IMR-90 (cell line): ENCODE measurements at regions not wholly inside any gene's neighbourhood (a gene's known extent, or its start where the extent isn't known, plus 50 kb on each side); places are given as distances from the start of the nearest gene placed in this dataset.

ENCODE experiments used
- ATAC-seq: fragments of 200-7000 bp; cut with Tn5 transposase; 2 replicates; pipeline ENCODE4 v1.9.1; 2020; ENCODE audit warnings: low read depth, mild to moderate bottlenecking, moderate library complexity
- BruUV-seq: library from RNA; stranded (reverse); fragments of 400-500 nt; replicated peaks from 2 replicates; lab custom pipeline; 2021; lab: Mats Ljungman, UMichigan
- CTCF ChIA-PET: fragments of 300-600 bp; formaldehyde crosslinking; extraction: SDS; loops from one replicate; lab custom pipeline; 2021; ENCODE audit warnings: antibody characterized with exemption; lab: Yijun Ruan, JAX
- POLR2A ChIA-PET: fragments of 300-600 bp; sonication (Branson Sonifier 250); formaldehyde crosslinking; loops from one replicate; lab custom pipeline; 2022; ENCODE audit warnings: antibody characterized with exemption; ENCODE audit not compliant: unreplicated experiment; lab: Charles Lee
- DNase-seq: peaks from one replicate; pipeline ENCODE4 v3.0.0; 2013
- H2AFZ ChIP-seq: replicated peaks from 2 replicates; pipeline ENCODE3; 2013; ENCODE audit warnings: low read length, mild to moderate bottlenecking; ENCODE audit not compliant: poor library complexity
- H2AK5ac ChIP-seq: 2 replicates; pipeline ENCODE4 v1.6.1; 2013; ENCODE audit warnings: low read depth, low read length, inconsistent platforms
- H2AK9ac ChIP-seq: replicated peaks from 2 replicates; pipeline ENCODE3; 2013; ENCODE audit warnings: mild to moderate bottlenecking, low read depth, low read length, moderate library complexity; ENCODE audit not compliant: poor library complexity
- H2BK120ac ChIP-seq: 2 replicates; pipeline ENCODE4 v1.6.1; 2013; ENCODE audit warnings: low read depth, low read length, inconsistent platforms
- H2BK15ac ChIP-seq: 3 replicates; pipeline ENCODE4 v1.6.1; 2013; ENCODE audit warnings: low read depth, low read length, inconsistent platforms
- H2BK20ac ChIP-seq: 2 replicates; pipeline ENCODE4 v1.6.1; 2013; ENCODE audit warnings: low read depth, mild to moderate bottlenecking, inconsistent platforms, low read length, moderate library complexity
- H2BK5ac ChIP-seq: 2 replicates; pipeline ENCODE4 v1.6.1; 2013; ENCODE audit warnings: mild to moderate bottlenecking, low read depth, low read length, inconsistent platforms; ENCODE audit not compliant: poor library complexity, severe bottlenecking
- H3K14ac ChIP-seq: replicated peaks from 2 replicates; pipeline ENCODE4 v1.6.1; 2013; ENCODE audit warnings: low read depth, low read length, inconsistent platforms
- H3K18ac ChIP-seq: 2 replicates; pipeline ENCODE4 v1.6.1; 2013; ENCODE audit warnings: low read depth, low read length, control low read depth
- H3K23ac ChIP-seq: 2 replicates; pipeline ENCODE4 v1.6.1; 2013; ENCODE audit warnings: low read depth, low read length, inconsistent platforms
- H3K27ac ChIP-seq: 2 replicates; pipeline ENCODE4 v1.5.1; 2013; ENCODE audit warnings: mild to moderate bottlenecking, control low read depth, low read length; ENCODE audit not compliant: insufficient read depth
- H3K27me3 ChIP-seq: 2 replicates; pipeline ENCODE4 v1.6.1; 2013; ENCODE audit warnings: low read length; ENCODE audit not compliant: control insufficient read depth, insufficient read depth
- H3K36me3 ChIP-seq: 2 replicates; pipeline ENCODE4 v1.6.1; 2013; ENCODE audit warnings: low read length, mixed read lengths; ENCODE audit not compliant: control insufficient read depth, insufficient read depth
- H3K4ac ChIP-seq: 2 replicates; pipeline ENCODE4 v1.6.1; 2013; ENCODE audit warnings: low read depth, low read length, inconsistent platforms
- H3K4me1 ChIP-seq: 2 replicates; pipeline ENCODE4 v1.6.1; 2013; ENCODE audit warnings: low read length, mixed read lengths; ENCODE audit not compliant: control insufficient read depth, insufficient read depth
- H3K4me2 ChIP-seq: 2 replicates; pipeline ENCODE4 v1.6.1; 2013; ENCODE audit warnings: low read depth, mild to moderate bottlenecking, control low read depth, low read length, moderate library complexity
- H3K4me3 ChIP-seq: 2 replicates; pipeline ENCODE4 v1.5.1; 2013; ENCODE audit warnings: low read depth, mild to moderate bottlenecking, control low read depth, low read length, moderate library complexity; ENCODE audit not compliant: insufficient read depth
- H3K56ac ChIP-seq: 2 replicates; pipeline ENCODE4 v1.6.1; 2013; ENCODE audit warnings: low read length, inconsistent platforms; ENCODE audit not compliant: insufficient read depth; ENCODE audit errors: extremely low read depth
- H3K79me1 ChIP-seq, 2 experiments: 2 replicates each; pipeline ENCODE4 v1.6.1; 2013; ENCODE audit warnings: low read length in 2 of 2, inconsistent platforms in 1 of 2, low read depth in 1 of 2
- H3K9ac ChIP-seq: 2 replicates; pipeline ENCODE4 v1.6.1; 2013; ENCODE audit warnings: low read depth, low read length, control low read depth
- H3K9me1 ChIP-seq: 2 replicates; pipeline ENCODE4 v1.6.1; 2013; ENCODE audit warnings: low read length, inconsistent platforms; ENCODE audit not compliant: insufficient read depth
- H3K9me3 ChIP-seq: 2 replicates; pipeline ENCODE4 v1.6.1; 2013; ENCODE audit warnings: low read length; ENCODE audit not compliant: control insufficient read depth, insufficient read depth
- H4K20me1 ChIP-seq: 2 replicates; pipeline ENCODE4 v1.6.1; 2013; ENCODE audit warnings: low read length, inconsistent platforms; ENCODE audit not compliant: insufficient read depth
- H4K5ac ChIP-seq: 2 replicates; pipeline ENCODE4 v1.6.1; 2013; ENCODE audit warnings: mild to moderate bottlenecking, low read depth, low read length, control low read depth
- H4K8ac ChIP-seq, 2 experiments: 2 replicates each; pipeline ENCODE4 v1.6.1; 2013; ENCODE audit warnings: low read depth in 2 of 2, low read length in 2 of 2, control low read depth in 1 of 2, inconsistent platforms in 1 of 2
- H4K91ac ChIP-seq: 2 replicates; pipeline ENCODE4 v1.6.1; 2013; ENCODE audit warnings: low read depth, low read length, inconsistent platforms; ENCODE audit not compliant: insufficient read depth
- CEBPB ChIP-seq: IDR thresholded peaks from 2 replicates; pipeline ENCODE4 v1.6.1; 2012; ENCODE audit warnings: low read depth, low read length, improper control_type of control experiment
- ELK1 ChIP-seq: fragments of 150-350 bp; IDR thresholded peaks from 2 replicates; pipeline ENCODE4 v1.6.1; 2016; ENCODE audit warnings: low read depth, mild to moderate bottlenecking, low read length, moderate library complexity, borderline replicate concordance
- FOS ChIP-seq: fragments of 150-350 bp; IDR thresholded peaks from 2 replicates; pipeline ENCODE4 v1.6.1; 2016; ENCODE audit warnings: low read depth, low read length
- MAFK ChIP-seq: IDR thresholded peaks from 2 replicates; pipeline ENCODE4 v1.6.1; 2012; ENCODE audit warnings: low read depth, low read length, improper control_type of control experiment
- MAZ ChIP-seq: IDR thresholded peaks from 2 replicates; pipeline ENCODE4 v1.6.1; 2012; ENCODE audit warnings: low read depth, mild to moderate bottlenecking, low read length, improper control_type of control experiment, moderate library complexity, borderline replicate concordance
- POLR2A ChIP-seq: IDR thresholded peaks from 2 replicates; pipeline ENCODE4 v1.6.1; 2012; ENCODE audit warnings: mild to moderate bottlenecking, low read depth, low read length
- RCOR1 ChIP-seq: IDR thresholded peaks from 2 replicates; pipeline ENCODE4 v1.6.1; 2012; ENCODE audit warnings: mild to moderate bottlenecking, low read length, improper control_type of control experiment; ENCODE audit not compliant: insufficient replicate concordance
- RFX5 ChIP-seq: IDR thresholded peaks from 2 replicates; pipeline ENCODE4 v1.8.0; 2012; ENCODE audit warnings: low read depth, mild to moderate bottlenecking, low read length, moderate library complexity
- SMC3 ChIP-seq: fragments of 150-350 bp; IDR thresholded peaks from 2 replicates; pipeline ENCODE4 v1.6.1; 2016; ENCODE audit warnings: low read depth, mild to moderate bottlenecking, antibody characterized with exemption, low read length, moderate library complexity
- WGBS, 2 experiments: methylation state at CpG; one replicate each; pipeline versions ENCODE4 v1.1.5 to v1.1.7; 2013; ENCODE audit warnings: missing lambda C conversion rate in 2 of 2; ENCODE audit not compliant: insufficient read length in 1 of 2; ENCODE audit errors: extremely low coverage in 2 of 2; 5-methylcytosine and 5-hydroxymethylcytosine counted together
- dilution Hi-C: fragments of 300-500 bp; cut with HindIII; formaldehyde crosslinking; loops from one replicate; pipeline ENCODE4 v1.14.3; 2018; ENCODE audit warnings: low sequenced_read_pairs; ENCODE audit not compliant: unreplicated experiment
- in situ Hi-C: fragments of 300-500 bp; cut with MboI; formaldehyde crosslinking; loops from 3 replicates; pipeline ENCODE4 v1.14.3; 2019; ENCODE audit warnings: low sequenced_read_pairs, inconsistent platforms, mixed read lengths
- intact Hi-C: fragments of 100-400 bp; cut with micrococcal nuclease; formaldehyde crosslinking; loops from 2 replicates; pipeline ENCODE4 v1.10.0; 2022

GRCh38 chr2:74037379-74037860 lies 52.7 kb downstream of the TET3 start:
- Histone ChIP-seq H4K5ac (no peak overlapping the region), H3K27me3 (no peaks in the 10 kb centered on the region), H4K8ac (no peak overlapping the region), H3K79me1 (peaks cover 44 to 60% of the 10 kb centered on the region in 2 experiments), H3K23ac (no peak overlapping the region), H3K9me3 (no peaks in the 10 kb centered on the region), H3K56ac (no peak overlapping the region), H2BK15ac (no peak overlapping the region), H2BK20ac (no peak overlapping the region), H3K4me2 (no peak overlapping the region), H3K4me3 (no peak overlapping the region), H2AK9ac (no peak overlapping the region), H2BK120ac (no peak overlapping the region), H4K20me1 (peaks cover 41% of the 10 kb centered on the region), H3K4ac (no peak overlapping the region; the same call in 1 of the 2 replicates), H3K14ac (no peak overlapping the region), H3K9ac (no peak overlapping the region), H4K91ac (no peak overlapping the region), H3K4me1 (peaks cover 5% of the 10 kb centered on the region; the same call in 1 of the 2 replicates), H3K9me1 (peaks cover 3% of the 10 kb centered on the region; the same call in 1 of the 2 replicates), H2AFZ (no peak overlapping the region), H3K36me3 (no peaks in the 10 kb centered on the region), H2BK5ac (no peak overlapping the region), H3K27ac (no peak overlapping the region), H3K18ac (no peak overlapping the region), H2AK5ac (no peak overlapping the region)
- ChIA-PET POLR2A (no interaction called here), CTCF (no interaction called here)
- WGBS, 2 experiments: no CpG with 5 or more reads among the region's 1 CpG
- ATAC-seq: peak; percentile 83
- BruUV-seq: no TSS peak
- DNase-seq: peak; percentile 48
- TF ChIP-seq FOS (no peak), MAZ (no peak), CEBPB (no peak), ELK1 (no peak), SMC3 (no peak), MAFK (0 out of 2 replicates have a peak, but pooled peaks have one; percentile 15), RCOR1 (no peak), RFX5 (no peak), POLR2A (no peak)
- in situ Hi-C loops (no loop called here), intact Hi-C loops (no loop called here), dilution Hi-C loops (no loop called here)
